ENCODE measurements at regions not wholly inside any gene's neighbourhood (a gene's known extent, or its start where the extent isn't known, plus 50 kb on each side); places are given as distances from the start of the nearest gene placed in this dataset.
A peak's percentile ranks its signal among the peaks of the same experiment; 100 is the strongest.

DNA sequence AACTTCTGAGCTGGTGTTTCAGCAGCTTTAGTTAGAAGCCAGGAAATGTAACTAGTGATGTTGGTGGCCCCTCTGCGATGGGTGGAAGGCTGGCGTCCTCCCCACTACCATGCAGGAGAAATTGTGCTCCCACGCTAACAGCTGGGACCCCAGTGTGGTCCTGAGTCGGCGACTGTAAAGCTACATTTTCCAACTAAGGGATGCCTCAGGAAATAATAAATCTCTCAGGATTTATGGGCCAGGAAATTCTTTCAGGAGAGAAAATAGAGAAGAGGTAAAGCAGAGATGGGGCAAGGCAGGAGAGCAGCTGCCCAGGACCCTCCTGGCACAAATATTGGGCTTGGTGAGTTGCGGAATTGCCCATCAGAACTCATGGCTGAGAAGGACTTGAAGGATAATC is 186.9 kb downstream of the OPA1 start:
- DNase-seq (ENCODE audit: low spot score), result no peak
- no peak for ATAC-seq (ENCODE audit: low read depth)
- Histone ChIP-seq H3K36me3 (ENCODE audit: low read depth) (no peaks in the 10 kb centered on the region), H3K27ac (ENCODE audit: poor library complexity, severe bottlenecking) (no peak overlapping the region), H3K4me1 (ENCODE audit: insufficient read depth, poor library complexity, severe bottlenecking) (peaks cover 36% of the 10 kb centered on the region), H3K9me3 (ENCODE audit: severe bottlenecking) (no peaks in the 10 kb centered on the region), H3K4me3 (ENCODE audit: severe bottlenecking) (no peak overlapping the region), H3K27me3 (ENCODE audit: insufficient read depth, poor library complexity, severe bottlenecking) (no peaks in the 10 kb centered on the region)
- TF ChIP-seq, protein P1, sequence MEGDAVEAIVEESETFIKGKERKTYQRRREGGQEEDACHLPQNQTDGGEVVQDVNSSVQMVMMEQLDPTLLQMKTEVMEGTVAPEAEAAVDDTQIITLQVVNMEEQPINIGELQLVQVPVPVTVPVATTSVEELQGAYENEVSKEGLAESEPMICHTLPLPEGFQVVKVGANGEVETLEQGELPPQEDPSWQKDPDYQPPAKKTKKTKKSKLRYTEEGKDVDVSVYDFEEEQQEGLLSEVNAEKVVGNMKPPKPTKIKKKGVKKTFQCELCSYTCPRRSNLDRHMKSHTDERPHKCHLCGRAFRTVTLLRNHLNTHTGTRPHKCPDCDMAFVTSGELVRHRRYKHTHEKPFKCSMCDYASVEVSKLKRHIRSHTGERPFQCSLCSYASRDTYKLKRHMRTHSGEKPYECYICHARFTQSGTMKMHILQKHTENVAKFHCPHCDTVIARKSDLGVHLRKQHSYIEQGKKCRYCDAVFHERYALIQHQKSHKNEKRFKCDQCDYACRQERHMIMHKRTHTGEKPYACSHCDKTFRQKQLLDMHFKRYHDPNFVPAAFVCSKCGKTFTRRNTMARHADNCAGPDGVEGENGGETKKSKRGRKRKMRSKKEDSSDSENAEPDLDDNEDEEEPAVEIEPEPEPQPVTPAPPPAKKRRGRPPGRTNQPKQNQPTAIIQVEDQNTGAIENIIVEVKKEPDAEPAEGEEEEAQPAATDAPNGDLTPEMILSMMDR (IDR thresholded peaks at IDR 0.05; ENCODE audit: poor library complexity, severe bottlenecking), result no peak

DNA sequence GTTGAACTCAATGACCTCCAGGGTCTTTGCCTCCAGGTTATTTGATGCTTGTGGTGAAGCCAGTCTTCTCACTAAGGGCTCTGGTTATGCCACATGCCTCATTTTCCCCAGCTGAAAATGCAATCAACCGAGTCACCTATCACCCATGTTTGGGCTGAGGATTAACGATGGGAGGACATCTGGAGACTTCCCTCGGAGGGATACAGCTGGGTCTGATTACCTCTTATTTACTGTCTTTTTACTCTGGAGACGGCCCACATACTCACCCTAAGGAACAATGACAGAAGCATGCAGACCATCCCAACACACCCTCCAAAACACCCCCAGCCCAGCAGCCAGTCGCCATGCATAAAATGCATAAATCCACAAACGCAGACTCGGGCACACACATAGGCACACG is 187.4 kb downstream of the OPA1 start:
- TF ChIP-seq, protein P1 (IDR thresholded peaks at IDR 0.05; ENCODE audit: poor library complexity, severe bottlenecking), result no peak

GRCh38 chr3:193780810-193781478 is 187.9 kb downstream of the OPA1 start:
- H3K4me3 ChIP-seq (ENCODE audit: severe bottlenecking), result no peak overlapping the region
- no peaks in the 10 kb centered on the region for H3K9me3 ChIP-seq (ENCODE audit: severe bottlenecking)
- ATAC-seq (ENCODE audit: low read depth) (peak; percentile 75), DNase-seq (ENCODE audit: low spot score) (peak; percentile 83)
- no peaks in the 10 kb centered on the region for H3K27me3 ChIP-seq (ENCODE audit: insufficient read depth, poor library complexity, severe bottlenecking)
- H3K4me1 ChIP-seq (ENCODE audit: insufficient read depth, poor library complexity, severe bottlenecking), result peaks cover 36% of the 10 kb centered on the region
- no peaks in the 10 kb centered on the region for H3K36me3 ChIP-seq (ENCODE audit: low read depth)
- peak overlapping the region; percentile 82 for H3K27ac ChIP-seq (ENCODE audit: poor library complexity, severe bottlenecking)
- TF ChIP-seq, protein P1 (IDR thresholded peaks at IDR 0.05; ENCODE audit: poor library complexity, severe bottlenecking), result peak; percentile 94

More for the DNA sequence above, 187.4 kb downstream of the OPA1 start:
- Histone ChIP-seq H3K36me3 (ENCODE audit: low read depth) (no peaks in the 10 kb centered on the region), H3K4me3 (ENCODE audit: severe bottlenecking) (no peak overlapping the region), H3K27ac (ENCODE audit: poor library complexity, severe bottlenecking) (peak overlapping the region; percentile 82), H3K9me3 (ENCODE audit: severe bottlenecking) (no peaks in the 10 kb centered on the region), H3K4me1 (ENCODE audit: insufficient read depth, poor library complexity, severe bottlenecking) (peaks cover 36% of the 10 kb centered on the region), H3K27me3 (ENCODE audit: insufficient read depth, poor library complexity, severe bottlenecking) (no peaks in the 10 kb centered on the region)
- ATAC-seq (ENCODE audit: low read depth), result no peak
- DNase-seq (ENCODE audit: low spot score), result no peak

DNA sequence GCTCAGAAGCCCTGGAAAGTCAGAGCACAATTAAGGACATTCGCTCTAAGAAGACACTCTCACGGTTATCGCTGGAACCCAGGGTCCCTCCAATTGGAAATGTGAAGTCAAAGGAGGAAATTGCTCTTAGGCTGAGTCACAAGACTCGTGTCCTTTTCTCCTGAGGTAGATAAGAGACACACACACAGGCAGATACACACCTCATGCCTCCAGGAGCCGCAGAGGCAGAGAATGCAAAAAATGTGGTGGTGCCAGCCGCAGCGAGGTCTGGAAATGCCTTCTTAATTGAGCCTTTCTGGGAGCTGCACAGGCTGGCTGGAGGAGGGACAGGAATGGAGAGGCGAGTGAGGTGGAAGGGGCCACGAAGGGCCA is 189.3 kb downstream of the OPA1 start:
- Histone ChIP-seq H3K36me3 (ENCODE audit: low read depth) (no peaks in the 10 kb centered on the region), H3K9me3 (ENCODE audit: severe bottlenecking) (no peaks in the 10 kb centered on the region), H3K27ac (ENCODE audit: poor library complexity, severe bottlenecking) (peak overlapping the region; percentile 82), H3K4me1 (ENCODE audit: insufficient read depth, poor library complexity, severe bottlenecking) (peaks cover 36% of the 10 kb centered on the region), H3K27me3 (ENCODE audit: insufficient read depth, poor library complexity, severe bottlenecking) (no peaks in the 10 kb centered on the region), H3K4me3 (ENCODE audit: severe bottlenecking) (no peak overlapping the region)
- DNase-seq (ENCODE audit: low spot score) (peak; percentile 73), ATAC-seq (ENCODE audit: low read depth) (peak; percentile 61)
- TF ChIP-seq, protein P1 (IDR thresholded peaks at IDR 0.05; ENCODE audit: poor library complexity, severe bottlenecking), result no peak

- TF ChIP-seq, protein P1 (IDR thresholded peaks at IDR 0.05; ENCODE audit: poor library complexity, severe bottlenecking), result no peak
- H3K4me1 ChIP-seq (ENCODE audit: insufficient read depth, poor library complexity, severe bottlenecking), result peaks cover 36% of the 10 kb centered on the region
- peak overlapping the region; percentile 82 for H3K27ac ChIP-seq (ENCODE audit: poor library complexity, severe bottlenecking)
- H3K27me3 ChIP-seq (ENCODE audit: insufficient read depth, poor library complexity, severe bottlenecking), result no peaks in the 10 kb centered on the region
- no peaks in the 10 kb centered on the region for H3K9me3 ChIP-seq (ENCODE audit: severe bottlenecking)
- ATAC-seq (ENCODE audit: low read depth) (no peak), DNase-seq (ENCODE audit: low spot score) (no peak)
- H3K36me3 ChIP-seq (ENCODE audit: low read depth), result no peaks in the 10 kb centered on the region
- H3K4me3 ChIP-seq (ENCODE audit: severe bottlenecking), result no peak overlapping the region
Measured at GRCh38 chr3:193782747-193783146, 189.7 kb downstream of the OPA1 start.

Data from RWPE2 (cell line).